ENCODE measurements at regions not wholly inside any gene's neighbourhood (a gene's known extent, or its start where the extent isn't known, plus 50 kb on each side); places are given as distances from the start of the nearest gene placed in this dataset.
"Not testable (repeated sequence)": the region's sequence is repeated elsewhere in the genome, so short reads cannot be mapped to it uniquely, and the experiment has no call there.

GRCh38 chr3:165669504-165669903 lies 167.7 kb downstream of the BCHE start:
- no peaks in the 10 kb centered on the region for H3K36me3 ChIP-seq
- no peak overlapping the region for H3K4me3 ChIP-seq
- peaks cover 0 to 19% (median 0%) of the 10 kb centered on the region in 11 donors for H3K9me3 ChIP-seq
- no peak overlapping the region for H3K27ac ChIP-seq
- intact Hi-C loops (cut with DNase I): no loop called here
- ATAC-seq (no peak), DNase-seq (no peak)
- H3K27me3 ChIP-seq: no peaks in the 10 kb centered on the region
- TF ChIP-seq CTCF (IDR thresholded peaks at IDR 0.05): no peak
- no peaks in the 10 kb centered on the region for H3K4me1 ChIP-seq

- H3K9me3 ChIP-seq: peaks cover 0 to 2% (median 0%) of the 10 kb centered on the region in 11 donors
- no peaks in the 10 kb centered on the region for H3K4me1 ChIP-seq
- DNase-seq (no peak), ATAC-seq (no peak)
- intact Hi-C loops (cut with DNase I): no loop called here
- TF ChIP-seq CTCF (IDR thresholded peaks at IDR 0.05): no peak
- H3K36me3 ChIP-seq: no peaks in the 10 kb centered on the region
- 83 to 97% methylated on average over 2 of the region's 2 CpGs for WGBS, 2 donors
- no peak overlapping the region for H3K4me3 ChIP-seq
- no peaks in the 10 kb centered on the region for H3K27me3 ChIP-seq
- no peak overlapping the region for H3K27ac ChIP-seq
These were observed 169.5 kb downstream of the BCHE start for GRCh38 chr3:165667676-165668075.

- no peak for DNase-seq
- Histone ChIP-seq H3K9me3 (peaks cover 0 to 3% (median 0%) of the 10 kb centered on the region in 11 donors), H3K36me3 (no peaks in the 10 kb centered on the region), H3K4me3 (no peak overlapping the region), H3K4me1 (no peaks in the 10 kb centered on the region), H3K27me3 (no peaks in the 10 kb centered on the region), H3K27ac (no peak overlapping the region)
- TF ChIP-seq CTCF (IDR thresholded peaks at IDR 0.05): no peak
- 92 to 95% methylated on average over 2 of the region's 2 CpGs for WGBS, 2 donors
- no peak for ATAC-seq
- intact Hi-C loops (cut with DNase I): no loop called here
These were observed 179.2 kb downstream of the BCHE start for GRCh38 chr3:165658027-165658426.

GRCh38 chr3:165653130-165653778 lies 184.0 kb downstream of the BCHE start:
- intact Hi-C loops (cut with DNase I): no loop called here
- no peaks in the 10 kb centered on the region for H3K4me1 ChIP-seq
- ATAC-seq (no peak), DNase-seq (no peak)
- no peaks in the 10 kb centered on the region for H3K36me3 ChIP-seq
- H3K4me3 ChIP-seq: no peak overlapping the region
- H3K9me3 ChIP-seq: peaks cover 0 to 7% (median 0%) of the 10 kb centered on the region in 11 donors
- no peak for TF ChIP-seq CTCF (IDR thresholded peaks at IDR 0.05)
- H3K27me3 ChIP-seq: no peaks in the 10 kb centered on the region
- H3K27ac ChIP-seq: no peak overlapping the region
- 68 to 74% methylated on average over 1 of the region's 1 CpG for WGBS, 2 donors

GRCh38 chr3:165649282-165649681 lies 187.9 kb downstream of the BCHE start:
- peaks cover 0 to 13% (median 0%) of the 10 kb centered on the region in 11 donors for H3K9me3 ChIP-seq
- H3K27me3 ChIP-seq; H3K4me1 ChIP-seq; intact Hi-C loops (cut with DNase I); DNase-seq; H3K4me3 ChIP-seq; H3K36me3 ChIP-seq; ATAC-seq; H3K27ac ChIP-seq: not testable (repeated sequence)
- 91 to 94% methylated on average over 20 to 30 of the region's 30 CpGs for WGBS, 2 donors
